GM19372 (cell line): ENCODE measurements at regions not wholly inside any gene's neighbourhood (a gene's known extent, or its start where the extent isn't known, plus 50 kb on each side); places are given as distances from the start of the nearest gene placed in this dataset.
"Not testable (repeated sequence)": the region's sequence is repeated elsewhere in the genome, so short reads cannot be mapped to it uniquely, and the experiment has no call there.

Experiments
- ATAC-seq: cut with Tn5 transposase; IDR thresholded peaks from one replicate; pipeline ENCODE4 v1.9.1; 2021; ENCODE audit warnings: mild to moderate bottlenecking, low read depth, moderate library complexity; ENCODE audit not compliant: unreplicated experiment

- ATAC-seq: no peak
These were observed 109.0 kb downstream of the RIN2 start for GRCh38 chr20:19867074-19867473.

- ATAC-seq: no peak
These were observed 109.9 kb downstream of the RIN2 start for GRCh38 chr20:19867940-19868371.

- ATAC-seq: no peak
These were observed 110.4 kb downstream of the RIN2 start for GRCh38 chr20:19868441-19868840.

- ATAC-seq: no peak
These were observed 113.9 kb downstream of the RIN2 start for GRCh38 chr20:19872001-19872400.

- ATAC-seq: no peak
These were observed 116.1 kb downstream of the RIN2 start for GRCh38 chr20:19874040-19874727.

- ATAC-seq: no peak
These were observed 117.5 kb downstream of the RIN2 start for GRCh38 chr20:19875376-19876221.

GRCh38 chr20:19876828-19877460 lies 118.9 kb downstream of the RIN2 start:
- ATAC-seq: no peak

GRCh38 chr20:19879874-19880255 lies 121.8 kb downstream of the RIN2 start:
- not testable (repeated sequence) for ATAC-seq

- no peak for ATAC-seq
These were observed 122.4 kb downstream of the RIN2 start for GRCh38 chr20:19880256-19881079.

GRCh38 chr20:19881080-19881840 lies 123.2 kb downstream of the RIN2 start:
- no peak for ATAC-seq

GRCh38 chr20:19881990-19882389 lies 123.9 kb downstream of the RIN2 start:
- ATAC-seq: no peak

GRCh38 chr20:19882446-19882845 lies 124.4 kb downstream of the RIN2 start:
- no peak for ATAC-seq

GRCh38 chr20:19883501-19883900 lies 125.4 kb downstream of the RIN2 start:
- no peak for ATAC-seq

GRCh38 chr20:19885594-19885938 lies 127.5 kb downstream of the RIN2 start:
- ATAC-seq: no peak

GRCh38 chr20:19885939-19886660 lies 128.0 kb downstream of the RIN2 start:
- ATAC-seq: no peak

GRCh38 chr20:19886661-19887288 lies 128.7 kb downstream of the RIN2 start:
- no peak for ATAC-seq

- ATAC-seq: no peak
These were observed 129.4 kb upstream of the NAA20 start for GRCh38 chr20:19887556-19888268.

- ATAC-seq: no peak
These were observed 128.9 kb upstream of the NAA20 start for GRCh38 chr20:19888269-19888671.
